CD4-positive, alpha-beta T cell (primary cell): ENCODE measurements at regions not wholly inside any gene's neighbourhood (a gene's known extent, or its start where the extent isn't known, plus 50 kb on each side); places are given as distances from the start of the nearest gene placed in this dataset.

ENCODE experiments used
- ATAC-seq: fragments of 200-7000 bp; cut with Tn5 transposase; one replicate; pipeline ENCODE4 v1.10.0; 2022; ENCODE audit warnings: mild to moderate bottlenecking; ENCODE audit not compliant: poor library complexity
- CTCF ChIA-PET: fragments of 350-600 bp; sonication (Branson Sonifier 250); formaldehyde crosslinking; loops from one replicate; lab custom pipeline; 2021; ENCODE audit warnings: antibody characterized with exemption, inconsistent platforms; lab: Charles Lee
- POLR2A ChIA-PET: fragments of 350-600 bp; sonication (Branson Sonifier 250); formaldehyde crosslinking; loops from one replicate; lab custom pipeline; 2021; ENCODE audit warnings: antibody characterized with exemption, inconsistent platforms; lab: Charles Lee
- DNase-seq, 14 experiments: peaks; one replicate each; pipeline ENCODE4 v3.0.0-alpha.2; 2013 to 2020; ENCODE audit warnings: mixed read lengths in 2 of 14
- H3K27ac ChIP-seq, 2 donors: one replicate each; pipeline versions ENCODE4 v1.5.1 to v1.7.0; 2013; ENCODE audit warnings: low read length in 2 of 2, low read depth in 1 of 2, mild to moderate bottlenecking in 1 of 2
- H3K27me3 ChIP-seq, 2 experiments: 1 replicate in 1 of 2; 2 replicates in 1 of 2; pipeline versions ENCODE4 v1.6.1 to v1.7.0; 2013; ENCODE audit warnings: low read length in 2 of 2, control low read depth in 1 of 2, mild to moderate bottlenecking in 1 of 2, moderate library complexity in 1 of 2; ENCODE audit not compliant: insufficient read depth in 2 of 2, control insufficient read depth in 1 of 2
- H3K36me3 ChIP-seq: one replicate; pipeline ENCODE4 v1.6.1; 2013; ENCODE audit warnings: low read length, control low read depth; ENCODE audit not compliant: insufficient read depth
- H3K4me1 ChIP-seq: one replicate; pipeline ENCODE4 v1.6.1; 2013; ENCODE audit warnings: low read length, control low read depth; ENCODE audit not compliant: insufficient read depth
- H3K4me3 ChIP-seq: one replicate; pipeline ENCODE4 v1.5.1; 2013; ENCODE audit warnings: mild to moderate bottlenecking, low read length, moderate library complexity
- H3K9me3 ChIP-seq, 2 experiments: 1 replicate in 1 of 2; 2 replicates in 1 of 2; pipeline versions ENCODE4 v1.6.1 to v1.7.0; 2013; ENCODE audit warnings: low read length in 2 of 2, mild to moderate bottlenecking in 2 of 2, control low read depth in 1 of 2, moderate library complexity in 1 of 2; ENCODE audit not compliant: control insufficient read depth in 1 of 2, insufficient read depth in 1 of 2
- H3K27ac Mint-ChIP-seq: one replicate; pipeline ENCODE4 v1.8.0; 2020; ENCODE audit warnings: mixed read lengths
- H3K27me3 Mint-ChIP-seq: one replicate; pipeline ENCODE4 v1.8.0; 2021; ENCODE audit warnings: mixed read lengths
- H3K36me3 Mint-ChIP-seq: one replicate; pipeline ENCODE4 v1.8.0; 2021; ENCODE audit warnings: low read depth, mixed read lengths
- H3K4me1 Mint-ChIP-seq: one replicate; pipeline ENCODE4 v1.8.0; 2021; ENCODE audit warnings: low read depth, mixed read lengths
- H3K4me3 Mint-ChIP-seq: one replicate; pipeline ENCODE4 v1.8.0; 2020; ENCODE audit warnings: mild to moderate bottlenecking, mixed read lengths
- H3K9me3 Mint-ChIP-seq: one replicate; pipeline ENCODE4 v1.8.0; 2020; ENCODE audit warnings: mixed read lengths
- CTCF ChIP-seq: fragments of 200-600 bp; IDR thresholded peaks from one replicate; pipeline ENCODE4 v1.8.0; 2022; ENCODE audit warnings: antibody characterized with exemption, mild to moderate bottlenecking
- intact Hi-C, 2 experiments: fragments of 100-400 bp; cut with DNase I in 1 of 2; cut with micrococcal nuclease in 1 of 2; formaldehyde crosslinking; loops; one replicate each; pipeline versions ENCODE4 v1.15.1 to v1.9.0; 2023 to 2025; cut with DNase I, micrococcal nuclease

- H3K27ac Mint-ChIP-seq = no peak overlapping the region
- CTCF ChIA-PET = no interaction called here
- DNase-seq = no peak
These were observed 53.1 kb upstream of the PLAC1 start for GRCh38 chrX:134711135-134711921.

More at GRCh38 chrX:134711135-134711921, 53.1 kb upstream of the PLAC1 start:
- POLR2A ChIA-PET = no interaction called here
- Mint-ChIP-seq H3K9me3 (no peaks in the 10 kb centered on the region), H3K4me1 (no peaks in the 10 kb centered on the region), H3K27me3 (no peaks in the 10 kb centered on the region), H3K36me3 (no peaks in the 10 kb centered on the region), H3K4me3 (no peak overlapping the region)
- intact Hi-C loops = no loop called here
- no peaks in the 10 kb centered on the region for H3K4me1 ChIP-seq
- no peak overlapping the region for H3K27ac ChIP-seq
- H3K36me3 ChIP-seq = no peaks in the 10 kb centered on the region
- no peaks in the 10 kb centered on the region for H3K27me3 ChIP-seq
- no peak for ATAC-seq
- H3K9me3 ChIP-seq = no peaks in the 10 kb centered on the region
- TF ChIP-seq CTCF = no peak
- H3K4me3 ChIP-seq = no peak overlapping the region
